Stimulated activated memory B cell treated with anti-CD40 and anti-IgM and Interleukin-4, amounts not matched to agents 10 μg/mL and 1 μg/mL and 100 μg/mL, for 72 hours (primary cell): ENCODE measurements at regions not wholly inside any gene's neighbourhood (a gene's known extent, or its start where the extent isn't known, plus 50 kb on each side); places are given as distances from the start of the nearest gene placed in this dataset.
A peak's percentile ranks its signal among the peaks of the same experiment; 100 is the strongest.

Source experiments
- ATAC-seq: fragments of 150-1000 bp; cut with Tn5 transposase; 2 replicates; pipeline ENCODE4 v1.10.0; 2021
- H3K27ac Mint-ChIP-seq: one replicate; pipeline ENCODE4 v1.8.0; 2022; ENCODE audit warnings: mild to moderate bottlenecking, mixed read lengths
- H3K27me3 Mint-ChIP-seq: one replicate; pipeline ENCODE4 v1.8.0; 2022; ENCODE audit warnings: mixed read lengths
- H3K36me3 Mint-ChIP-seq: one replicate; pipeline ENCODE4 v1.8.0; 2022; ENCODE audit warnings: mixed read lengths
- H3K4me1 Mint-ChIP-seq: one replicate; pipeline ENCODE4 v1.8.0; 2022; ENCODE audit warnings: mixed read lengths
- H3K4me3 Mint-ChIP-seq: one replicate; pipeline ENCODE4 v1.8.0; 2022; ENCODE audit warnings: mild to moderate bottlenecking, moderate library complexity, mixed read lengths
- H3K9me3 Mint-ChIP-seq: one replicate; pipeline ENCODE4 v1.8.0; 2022; ENCODE audit warnings: mixed read lengths

DNA sequence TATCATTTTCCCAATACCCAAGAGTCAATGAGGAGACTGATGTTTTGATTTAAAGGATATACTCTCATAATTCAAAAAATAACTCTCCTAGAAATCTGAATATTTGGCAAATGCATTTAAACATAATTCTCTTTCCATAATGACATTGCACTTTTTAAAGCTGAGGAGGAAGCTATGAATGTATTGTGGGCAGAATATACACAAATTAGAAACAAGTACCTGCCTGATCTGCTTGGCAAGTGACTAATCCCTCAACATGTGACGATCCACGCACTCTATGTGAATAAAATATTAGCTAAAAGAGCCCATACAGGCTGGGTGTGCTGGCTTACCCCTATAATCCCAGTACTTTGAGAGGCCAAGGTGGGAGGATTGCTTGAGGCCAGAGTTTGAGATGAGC lies 88.3 kb upstream of the CCDC28A start:
- H3K27ac Mint-ChIP-seq = no peak overlapping the region
- no peaks in the 10 kb centered on the region for H3K4me1 Mint-ChIP-seq
- no peak for ATAC-seq
- H3K27me3 Mint-ChIP-seq = peaks cover 14% of the 10 kb centered on the region
- H3K9me3 Mint-ChIP-seq = no peaks in the 10 kb centered on the region
- H3K36me3 Mint-ChIP-seq = no peaks in the 10 kb centered on the region
- H3K4me3 Mint-ChIP-seq = no peak overlapping the region

GRCh38 chr6:138685781-138686180 lies 87.8 kb upstream of the CCDC28A start:
- no peak overlapping the region for H3K27ac Mint-ChIP-seq
- no peaks in the 10 kb centered on the region for H3K36me3 Mint-ChIP-seq
- H3K27me3 Mint-ChIP-seq = peaks cover 9% of the 10 kb centered on the region
- no peak for ATAC-seq
- no peaks in the 10 kb centered on the region for H3K9me3 Mint-ChIP-seq
- H3K4me3 Mint-ChIP-seq = no peak overlapping the region
- H3K4me1 Mint-ChIP-seq = no peaks in the 10 kb centered on the region

DNA sequence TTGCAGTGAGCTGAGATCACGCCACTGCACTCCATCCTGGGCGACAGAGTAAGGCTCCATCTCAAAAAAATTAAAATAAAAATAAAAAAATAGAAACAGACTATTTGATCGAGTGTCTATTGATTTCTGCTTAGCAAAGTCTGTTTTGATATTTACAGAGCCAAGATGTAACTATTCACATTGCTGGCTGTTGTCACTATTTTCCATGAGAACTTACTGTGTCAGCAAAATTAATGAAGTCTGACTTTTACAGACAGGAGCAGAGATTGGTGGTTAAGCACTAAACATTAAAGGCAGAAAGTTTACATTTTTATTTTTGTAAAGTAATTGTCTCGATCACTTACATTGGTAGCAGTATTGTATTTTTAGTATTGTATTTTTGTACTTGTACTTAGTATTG lies 85.0 kb upstream of the CCDC28A start:
- H3K4me3 Mint-ChIP-seq = no peak overlapping the region
- no peak for ATAC-seq
- no peaks in the 10 kb centered on the region for H3K4me1 Mint-ChIP-seq
- peaks cover 4% of the 10 kb centered on the region for H3K27me3 Mint-ChIP-seq
- H3K27ac Mint-ChIP-seq = no peak overlapping the region
- no peaks in the 10 kb centered on the region for H3K36me3 Mint-ChIP-seq
- H3K9me3 Mint-ChIP-seq = no peaks in the 10 kb centered on the region

DNA sequence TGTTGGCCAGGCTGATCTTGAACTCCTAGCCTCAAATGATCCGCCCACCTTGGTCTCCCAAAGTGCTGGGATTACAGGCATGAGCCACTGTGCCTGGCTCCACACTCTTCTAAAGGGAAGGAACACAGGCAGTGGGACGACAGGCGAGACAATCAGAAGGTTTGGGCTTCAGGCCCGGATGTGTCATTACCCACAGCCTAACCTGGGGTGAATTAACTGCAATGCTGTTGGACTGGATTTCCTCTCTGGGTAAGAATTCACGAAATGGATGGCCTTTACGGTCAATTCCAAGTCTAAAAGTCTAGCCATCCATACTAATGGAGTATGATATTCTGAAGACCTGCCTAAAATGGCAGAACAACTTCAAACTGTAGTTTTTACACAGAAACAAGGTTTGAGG lies 83.7 kb upstream of the CCDC28A start:
- H3K27ac Mint-ChIP-seq = no peak overlapping the region
- H3K27me3 Mint-ChIP-seq = peaks cover 17% of the 10 kb centered on the region
- no peaks in the 10 kb centered on the region for H3K9me3 Mint-ChIP-seq
- H3K4me1 Mint-ChIP-seq = no peaks in the 10 kb centered on the region
- ATAC-seq = no peak
- no peaks in the 10 kb centered on the region for H3K36me3 Mint-ChIP-seq
- H3K4me3 Mint-ChIP-seq = no peak overlapping the region

GRCh38 chr6:138690975-138691594 lies 82.5 kb upstream of the CCDC28A start:
- no peaks in the 10 kb centered on the region for H3K36me3 Mint-ChIP-seq
- H3K9me3 Mint-ChIP-seq = no peaks in the 10 kb centered on the region
- ATAC-seq = no peak
- H3K27ac Mint-ChIP-seq = no peak overlapping the region
- H3K4me1 Mint-ChIP-seq = no peaks in the 10 kb centered on the region
- H3K4me3 Mint-ChIP-seq = no peak overlapping the region
- peaks cover 22% of the 10 kb centered on the region for H3K27me3 Mint-ChIP-seq

- ATAC-seq = no peak
- peaks cover 26% of the 10 kb centered on the region for H3K27me3 Mint-ChIP-seq
- H3K4me3 Mint-ChIP-seq = peak overlapping the region; percentile 61
- H3K4me1 Mint-ChIP-seq = no peaks in the 10 kb centered on the region
- no peaks in the 10 kb centered on the region for H3K36me3 Mint-ChIP-seq
- no peak overlapping the region for H3K27ac Mint-ChIP-seq
- H3K9me3 Mint-ChIP-seq = no peaks in the 10 kb centered on the region
Measured at GRCh38 chr6:138691595-138692057, 81.9 kb upstream of the CCDC28A start.

DNA sequence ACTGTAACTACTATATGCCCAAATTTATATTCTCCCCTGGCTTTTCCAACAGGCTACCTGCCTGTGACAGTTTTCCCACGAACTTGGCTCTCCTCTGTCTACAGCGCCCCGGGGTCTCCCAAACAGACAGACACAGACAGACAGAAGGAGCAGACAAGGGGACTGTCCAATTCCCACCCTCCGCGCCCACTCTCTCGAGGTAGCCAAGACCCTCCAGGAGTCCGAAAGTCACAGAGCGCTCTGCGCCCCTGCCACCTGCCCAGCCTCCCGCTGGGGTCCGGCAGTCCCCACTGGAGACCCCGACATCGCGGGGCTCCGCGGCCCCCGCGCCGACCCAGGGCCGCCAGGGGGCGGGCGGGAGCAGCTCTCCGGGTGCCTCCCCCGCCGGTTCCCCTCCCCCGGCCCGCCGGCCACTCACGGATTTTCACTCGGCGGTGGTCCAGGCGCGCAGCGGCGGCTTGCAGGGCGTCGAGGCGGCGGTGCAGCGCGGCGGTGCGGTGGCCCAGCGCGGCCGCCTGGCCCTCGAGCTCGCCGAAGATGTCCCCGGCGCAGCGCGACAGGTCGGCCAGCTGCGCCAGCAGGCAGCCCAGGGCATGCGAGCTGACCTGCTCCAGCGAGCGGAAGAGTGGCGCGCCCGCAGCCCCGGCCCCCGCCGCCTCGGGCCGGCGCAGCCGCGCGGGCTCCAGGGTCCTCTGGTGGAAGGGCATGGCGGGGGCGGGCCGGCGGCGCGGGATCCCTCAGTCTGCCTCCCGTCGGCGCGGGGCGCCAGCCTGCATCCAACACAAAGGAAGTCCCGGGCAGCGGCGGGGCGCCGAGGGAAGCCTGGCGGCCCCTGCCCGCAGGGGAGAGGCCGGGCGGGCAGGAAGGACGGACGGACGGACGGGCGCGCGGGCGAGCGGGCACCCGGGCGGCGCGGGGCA lies 81.3 kb upstream of the CCDC28A start:
- Mint-ChIP-seq H3K27me3 (peaks cover 32% of the 10 kb centered on the region), H3K4me1 (no peaks in the 10 kb centered on the region), H3K9me3 (no peaks in the 10 kb centered on the region), H3K36me3 (no peaks in the 10 kb centered on the region), H3K4me3 (peak overlapping the region; percentile 87), H3K27ac (no peak overlapping the region)
- peak; percentile 71 for ATAC-seq

DNA sequence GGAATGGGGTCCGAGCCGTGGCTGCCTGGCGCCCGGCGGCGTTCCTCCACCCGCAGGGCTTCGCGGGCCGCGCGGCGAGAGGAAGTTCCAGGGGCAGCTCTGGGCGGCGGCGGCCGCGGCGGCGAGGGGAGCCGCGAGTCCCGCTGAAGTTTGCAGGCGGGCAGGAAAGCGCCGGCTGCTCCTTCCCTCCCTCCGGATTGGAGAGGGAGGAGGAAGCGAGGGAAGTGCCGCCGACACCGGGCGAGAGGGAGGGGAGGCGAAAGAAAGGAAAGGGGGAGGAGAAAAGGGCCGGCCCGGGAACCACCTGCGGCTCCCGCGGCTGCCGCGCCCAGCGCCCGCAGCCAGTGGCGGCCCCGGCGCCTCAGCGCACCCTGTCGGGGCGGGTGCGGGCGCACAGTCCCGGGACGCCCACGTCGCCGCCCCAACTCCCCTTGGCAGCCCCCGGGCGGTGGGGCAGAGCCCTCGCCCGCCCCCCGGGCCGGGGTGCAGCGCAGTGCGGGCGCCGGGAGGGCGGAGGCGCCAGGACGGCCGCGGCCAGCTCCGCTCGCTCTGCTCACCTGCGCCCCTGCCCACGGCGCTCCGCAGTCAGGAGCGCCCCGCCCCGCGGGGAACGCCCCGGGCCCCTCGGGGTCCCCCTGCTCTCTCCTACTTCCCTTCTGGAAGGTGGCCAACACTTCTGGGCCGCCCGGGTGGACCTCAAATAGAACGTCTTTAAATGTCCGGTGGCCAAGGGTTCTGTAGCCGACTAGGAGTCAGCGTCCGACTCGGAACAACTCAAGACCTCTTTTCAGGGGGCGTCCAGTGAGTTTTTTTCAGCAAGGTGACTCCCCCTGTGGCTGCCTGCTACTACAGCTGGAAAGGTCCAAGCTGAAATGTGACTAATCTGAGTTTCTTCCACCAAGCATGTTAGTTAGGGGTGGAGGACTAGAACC lies 80.3 kb upstream of the CCDC28A start:
- ATAC-seq = peak; percentile 59
- Mint-ChIP-seq H3K4me1 (no peaks in the 10 kb centered on the region), H3K27me3 (peaks cover 32% of the 10 kb centered on the region), H3K36me3 (no peaks in the 10 kb centered on the region), H3K27ac (no peak overlapping the region), H3K4me3 (peak overlapping the region; percentile 87), H3K9me3 (no peaks in the 10 kb centered on the region)

DNA sequence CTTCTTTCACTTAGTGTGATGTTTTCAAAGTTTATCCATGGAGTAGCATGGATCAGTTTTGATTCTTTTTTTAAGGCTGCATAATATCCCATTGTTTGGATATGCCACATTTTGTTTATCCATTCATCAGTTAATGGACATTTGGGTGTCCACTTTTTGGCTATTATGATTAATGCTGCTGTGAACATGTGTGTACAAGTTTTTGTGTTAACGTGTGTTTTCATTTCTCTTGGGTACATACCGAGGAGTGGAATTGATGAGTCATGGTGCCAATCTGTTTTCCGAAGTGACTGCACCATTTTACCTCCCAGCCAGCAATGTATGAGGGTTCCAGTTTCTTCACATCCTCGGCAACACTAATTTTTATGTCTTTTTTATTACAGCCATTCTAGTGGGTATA lies 78.4 kb upstream of the CCDC28A start:
- H3K27ac Mint-ChIP-seq = no peak overlapping the region
- ATAC-seq = no peak
- peaks cover 32% of the 10 kb centered on the region for H3K27me3 Mint-ChIP-seq
- no peaks in the 10 kb centered on the region for H3K4me1 Mint-ChIP-seq
- H3K4me3 Mint-ChIP-seq = no peak overlapping the region
- no peaks in the 10 kb centered on the region for H3K36me3 Mint-ChIP-seq
- H3K9me3 Mint-ChIP-seq = no peaks in the 10 kb centered on the region

DNA sequence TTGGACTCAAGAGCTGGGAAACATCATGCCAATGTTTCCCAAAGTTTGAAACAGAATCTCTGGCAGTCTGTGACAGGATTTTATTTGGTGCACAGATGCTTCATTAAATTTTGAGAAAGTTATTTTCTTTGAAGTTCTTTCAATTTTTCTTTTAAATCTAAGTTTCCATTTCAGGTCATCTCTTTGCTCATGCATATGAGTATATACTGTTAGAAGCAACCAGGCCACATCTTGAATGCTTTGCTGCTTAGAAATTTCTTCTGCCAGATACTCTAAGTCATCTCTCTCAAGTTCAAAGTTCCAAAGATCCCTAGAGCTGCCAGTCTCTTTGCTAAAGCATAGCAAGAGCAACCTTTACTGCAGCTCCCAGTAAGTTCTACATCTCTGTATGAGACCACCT lies 59.1 kb upstream of the CCDC28A start:
- peaks cover 27% of the 10 kb centered on the region for H3K27me3 Mint-ChIP-seq
- H3K9me3 Mint-ChIP-seq = peaks cover 8% of the 10 kb centered on the region
- no peak overlapping the region for H3K27ac Mint-ChIP-seq
- H3K4me1 Mint-ChIP-seq = peaks cover 5% of the 10 kb centered on the region
- no peak for ATAC-seq
- no peak overlapping the region for H3K4me3 Mint-ChIP-seq
- no peaks in the 10 kb centered on the region for H3K36me3 Mint-ChIP-seq

- H3K4me1 Mint-ChIP-seq = peaks cover 12% of the 10 kb centered on the region
- peaks cover 18% of the 10 kb centered on the region for H3K27me3 Mint-ChIP-seq
- peaks cover 8% of the 10 kb centered on the region for H3K9me3 Mint-ChIP-seq
- no peak for ATAC-seq
- no peaks in the 10 kb centered on the region for H3K36me3 Mint-ChIP-seq
- no peak overlapping the region for H3K27ac Mint-ChIP-seq
- no peak overlapping the region for H3K4me3 Mint-ChIP-seq
Measured at GRCh38 chr6:138716013-138716412, 57.6 kb upstream of the CCDC28A start.

DNA sequence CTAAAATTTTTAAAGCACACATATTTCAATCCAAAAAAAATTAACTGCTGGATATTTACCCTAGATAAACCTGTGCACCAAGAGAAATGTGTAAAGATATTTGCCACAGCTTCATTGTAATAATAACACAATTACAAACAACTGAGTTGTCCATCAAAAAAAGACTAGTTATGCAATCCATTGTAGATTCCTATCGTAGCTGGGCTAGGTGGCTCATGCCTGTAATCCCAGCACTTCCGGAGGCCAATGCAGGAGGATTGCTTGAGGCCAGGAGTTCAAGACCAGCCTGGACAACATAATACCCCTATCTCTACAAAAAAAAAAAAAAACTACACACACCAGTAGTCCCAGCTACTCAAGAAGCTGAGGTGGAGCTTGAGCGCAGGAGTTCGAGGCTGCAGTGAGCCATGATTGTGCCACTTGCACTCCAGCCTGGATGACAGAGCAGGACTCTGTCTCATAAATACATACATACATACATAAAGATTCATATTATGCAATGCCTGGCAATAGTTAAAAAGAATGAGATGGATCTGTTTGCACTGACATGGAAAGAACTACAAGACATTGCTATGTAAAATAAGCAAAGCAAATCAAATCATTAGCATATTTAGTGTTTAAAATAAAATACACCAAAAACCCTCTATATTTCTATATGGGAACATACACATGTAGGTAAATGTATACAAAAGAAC lies 56.5 kb upstream of the CCDC28A start:
- no peaks in the 10 kb centered on the region for H3K36me3 Mint-ChIP-seq
- H3K9me3 Mint-ChIP-seq = peaks cover 8% of the 10 kb centered on the region
- peaks cover 11% of the 10 kb centered on the region for H3K27me3 Mint-ChIP-seq
- H3K4me3 Mint-ChIP-seq = no peak overlapping the region
- no peak for ATAC-seq
- H3K27ac Mint-ChIP-seq = no peak overlapping the region
- peaks cover 12% of the 10 kb centered on the region for H3K4me1 Mint-ChIP-seq

- Mint-ChIP-seq H3K27me3 (peaks cover 7% of the 10 kb centered on the region), H3K9me3 (peaks cover 4% of the 10 kb centered on the region), H3K4me3 (no peak overlapping the region), H3K36me3 (no peaks in the 10 kb centered on the region), H3K4me1 (peaks cover 16% of the 10 kb centered on the region), H3K27ac (peak overlapping the region; percentile 43)
- ATAC-seq = peak; percentile 45
Measured at GRCh38 chr6:138719011-138719635, 54.4 kb upstream of the CCDC28A start.

DNA sequence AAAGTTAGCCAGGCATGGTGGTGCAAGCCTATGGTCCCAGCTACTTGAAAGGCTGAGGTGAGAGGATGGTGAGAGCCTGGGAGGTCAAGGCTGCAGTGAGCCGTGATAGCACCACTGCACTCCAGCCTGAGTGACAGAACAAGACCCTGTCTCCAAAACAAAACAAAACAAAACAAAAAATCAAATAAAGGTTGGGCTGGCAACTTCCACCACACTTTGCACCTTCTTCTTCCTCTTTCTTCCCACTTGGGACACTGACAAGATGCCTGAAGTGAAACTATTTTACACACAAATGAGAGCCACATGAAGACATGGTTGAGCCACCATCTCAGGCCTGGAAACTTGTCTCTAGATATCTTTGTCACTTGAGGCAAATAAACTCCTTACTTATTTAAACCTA lies 53.8 kb upstream of the CCDC28A start:
- H3K9me3 Mint-ChIP-seq = peaks cover 4% of the 10 kb centered on the region
- peaks cover 7% of the 10 kb centered on the region for H3K27me3 Mint-ChIP-seq
- H3K36me3 Mint-ChIP-seq = no peaks in the 10 kb centered on the region
- peaks cover 16% of the 10 kb centered on the region for H3K4me1 Mint-ChIP-seq
- ATAC-seq = peak; percentile 47
- no peak overlapping the region for H3K4me3 Mint-ChIP-seq
- H3K27ac Mint-ChIP-seq = peak overlapping the region; percentile 43
